ENCODE measurements at regions not wholly inside any gene's neighbourhood (a gene's known extent, or its start where the extent isn't known, plus 50 kb on each side); places are given as distances from the start of the nearest gene placed in this dataset.

DNA sequence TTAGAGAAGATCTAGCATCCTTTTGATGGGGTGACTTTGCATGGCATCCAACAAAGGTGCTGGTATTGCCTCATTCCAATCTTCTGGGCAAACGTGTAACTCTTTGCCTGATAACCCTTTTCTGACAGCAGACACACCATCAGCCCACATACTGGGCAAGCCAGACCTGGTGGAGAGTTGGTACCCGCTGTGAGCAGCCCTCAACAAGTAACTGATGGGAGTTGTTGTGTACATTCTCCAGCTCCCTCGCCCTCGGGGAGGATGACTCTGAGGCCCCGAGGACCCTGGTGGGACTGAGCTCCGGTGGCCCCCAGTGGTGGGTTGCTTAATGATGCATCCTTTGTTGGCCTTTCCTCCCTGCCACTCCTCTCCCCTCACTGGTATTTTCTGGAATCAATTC lies 102.4 kb upstream of the SLC6A11 start:
- intact Hi-C loops (cut with micrococcal nuclease; ENCODE audit: unreplicated experiment) (no loop called here), in situ Hi-C loops (cut with HindIII; ENCODE audit: low pct_unique_long_range_greater_than_20kb, low sequenced_read_pairs) (no loop called here)
- peaks cover 6% of the 10 kb centered on the region for H3K27me3 ChIP-seq (ENCODE audit: control insufficient read depth, insufficient read depth, low read length)
- no TSS peak for BruUV-seq (replicated peaks)
- no peak for ATAC-seq
- H3K4me3 ChIP-seq (ENCODE audit: low read depth in 2 of 2, low read length in 2 of 2) = no peak overlapping the region
- H3K4me1 ChIP-seq (ENCODE audit: control insufficient read depth, insufficient read depth, low read length) = no peaks in the 10 kb centered on the region
- TF ChIP-seq, protein P1, sequence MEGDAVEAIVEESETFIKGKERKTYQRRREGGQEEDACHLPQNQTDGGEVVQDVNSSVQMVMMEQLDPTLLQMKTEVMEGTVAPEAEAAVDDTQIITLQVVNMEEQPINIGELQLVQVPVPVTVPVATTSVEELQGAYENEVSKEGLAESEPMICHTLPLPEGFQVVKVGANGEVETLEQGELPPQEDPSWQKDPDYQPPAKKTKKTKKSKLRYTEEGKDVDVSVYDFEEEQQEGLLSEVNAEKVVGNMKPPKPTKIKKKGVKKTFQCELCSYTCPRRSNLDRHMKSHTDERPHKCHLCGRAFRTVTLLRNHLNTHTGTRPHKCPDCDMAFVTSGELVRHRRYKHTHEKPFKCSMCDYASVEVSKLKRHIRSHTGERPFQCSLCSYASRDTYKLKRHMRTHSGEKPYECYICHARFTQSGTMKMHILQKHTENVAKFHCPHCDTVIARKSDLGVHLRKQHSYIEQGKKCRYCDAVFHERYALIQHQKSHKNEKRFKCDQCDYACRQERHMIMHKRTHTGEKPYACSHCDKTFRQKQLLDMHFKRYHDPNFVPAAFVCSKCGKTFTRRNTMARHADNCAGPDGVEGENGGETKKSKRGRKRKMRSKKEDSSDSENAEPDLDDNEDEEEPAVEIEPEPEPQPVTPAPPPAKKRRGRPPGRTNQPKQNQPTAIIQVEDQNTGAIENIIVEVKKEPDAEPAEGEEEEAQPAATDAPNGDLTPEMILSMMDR (IDR thresholded peaks at IDR 0.05) = no peak
- TF ChIP-seq TCF7L2 (IDR thresholded peaks at IDR 0.05; ENCODE audit: low read depth, low read length) (no peak), POLR2AphosphoS5 (IDR thresholded peaks at IDR 0.05; ENCODE audit: low read depth, low read length) (no peak), SIN3A (IDR thresholded peaks at IDR 0.05; ENCODE audit: borderline replicate concordance, insufficient read depth, low read depth, low read length) (no peak)
- TF ChIP-seq, protein P2, sequence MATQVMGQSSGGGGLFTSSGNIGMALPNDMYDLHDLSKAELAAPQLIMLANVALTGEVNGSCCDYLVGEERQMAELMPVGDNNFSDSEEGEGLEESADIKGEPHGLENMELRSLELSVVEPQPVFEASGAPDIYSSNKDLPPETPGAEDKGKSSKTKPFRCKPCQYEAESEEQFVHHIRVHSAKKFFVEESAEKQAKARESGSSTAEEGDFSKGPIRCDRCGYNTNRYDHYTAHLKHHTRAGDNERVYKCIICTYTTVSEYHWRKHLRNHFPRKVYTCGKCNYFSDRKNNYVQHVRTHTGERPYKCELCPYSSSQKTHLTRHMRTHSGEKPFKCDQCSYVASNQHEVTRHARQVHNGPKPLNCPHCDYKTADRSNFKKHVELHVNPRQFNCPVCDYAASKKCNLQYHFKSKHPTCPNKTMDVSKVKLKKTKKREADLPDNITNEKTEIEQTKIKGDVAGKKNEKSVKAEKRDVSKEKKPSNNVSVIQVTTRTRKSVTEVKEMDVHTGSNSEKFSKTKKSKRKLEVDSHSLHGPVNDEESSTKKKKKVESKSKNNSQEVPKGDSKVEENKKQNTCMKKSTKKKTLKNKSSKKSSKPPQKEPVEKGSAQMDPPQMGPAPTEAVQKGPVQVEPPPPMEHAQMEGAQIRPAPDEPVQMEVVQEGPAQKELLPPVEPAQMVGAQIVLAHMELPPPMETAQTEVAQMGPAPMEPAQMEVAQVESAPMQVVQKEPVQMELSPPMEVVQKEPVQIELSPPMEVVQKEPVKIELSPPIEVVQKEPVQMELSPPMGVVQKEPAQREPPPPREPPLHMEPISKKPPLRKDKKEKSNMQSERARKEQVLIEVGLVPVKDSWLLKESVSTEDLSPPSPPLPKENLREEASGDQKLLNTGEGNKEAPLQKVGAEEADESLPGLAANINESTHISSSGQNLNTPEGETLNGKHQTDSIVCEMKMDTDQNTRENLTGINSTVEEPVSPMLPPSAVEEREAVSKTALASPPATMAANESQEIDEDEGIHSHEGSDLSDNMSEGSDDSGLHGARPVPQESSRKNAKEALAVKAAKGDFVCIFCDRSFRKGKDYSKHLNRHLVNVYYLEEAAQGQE (IDR thresholded peaks at IDR 0.05; ENCODE audit: insufficient read depth in 1 of 2, low read depth in 2 of 2, low read length in 1 of 2) = no peak
- POLR2A ChIA-PET = no interaction called here
- H3K27ac ChIP-seq (ENCODE audit: low read length) = no peak overlapping the region
- H3K9me3 ChIP-seq (ENCODE audit: control insufficient read depth, insufficient read depth, low read depth, low read length) = no peaks in the 10 kb centered on the region; the same call in 1 of the 2 replicates
- CTCF ChIA-PET = no interaction called here
- no peak for DNase-seq (ENCODE audit: low read depth, low spot score)
- H3K36me3 ChIP-seq (ENCODE audit: control insufficient read depth, insufficient read depth, low read length) = no peaks in the 10 kb centered on the region

DNA sequence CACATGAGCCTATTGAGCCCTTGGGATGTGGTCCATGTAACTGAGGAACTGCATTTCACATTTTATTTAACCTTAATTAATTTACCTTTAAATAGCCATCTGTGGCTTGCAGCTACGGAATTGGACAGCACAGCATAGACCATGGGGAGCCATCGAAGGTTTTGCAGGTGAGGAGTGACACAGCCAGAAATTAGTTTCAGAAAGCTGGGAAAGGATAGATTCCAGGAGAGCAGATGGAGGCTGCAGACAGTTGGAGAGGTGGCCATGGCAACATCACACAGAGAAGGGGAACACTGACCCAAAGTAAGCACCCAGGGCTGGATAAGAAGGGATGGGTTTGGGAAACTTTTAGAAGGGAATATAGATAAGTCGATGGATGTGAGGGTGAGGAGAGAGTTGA lies 100.1 kb upstream of the SLC6A11 start:
- TF ChIP-seq, protein P2 (IDR thresholded peaks at IDR 0.05; ENCODE audit: insufficient read depth in 1 of 2, low read depth in 2 of 2, low read length in 1 of 2) = no peak
- TF ChIP-seq SIN3A (IDR thresholded peaks at IDR 0.05; ENCODE audit: borderline replicate concordance, insufficient read depth, low read depth, low read length) (no peak), POLR2AphosphoS5 (IDR thresholded peaks at IDR 0.05; ENCODE audit: low read depth, low read length) (no peak), TCF7L2 (IDR thresholded peaks at IDR 0.05; ENCODE audit: low read depth, low read length) (no peak)
- TF ChIP-seq, protein P1 (IDR thresholded peaks at IDR 0.05) = no peak
- in situ Hi-C loops (cut with HindIII; ENCODE audit: low pct_unique_long_range_greater_than_20kb, low sequenced_read_pairs) = no loop called here
- peaks cover 6% of the 10 kb centered on the region for H3K27me3 ChIP-seq (ENCODE audit: control insufficient read depth, insufficient read depth, low read length)
- no peaks in the 10 kb centered on the region for H3K4me1 ChIP-seq (ENCODE audit: control insufficient read depth, insufficient read depth, low read length)
- no peak overlapping the region for H3K4me3 ChIP-seq (ENCODE audit: low read depth in 2 of 2, low read length in 2 of 2)
- intact Hi-C loops (cut with micrococcal nuclease; ENCODE audit: unreplicated experiment) = no loop called here
- no TSS peak for BruUV-seq (replicated peaks)
- no peak for DNase-seq (ENCODE audit: low read depth, low spot score)
- H3K36me3 ChIP-seq (ENCODE audit: control insufficient read depth, insufficient read depth, low read length) = no peaks in the 10 kb centered on the region
- no peaks in the 10 kb centered on the region; the same call in 1 of the 2 replicates for H3K9me3 ChIP-seq (ENCODE audit: control insufficient read depth, insufficient read depth, low read depth, low read length)
- ATAC-seq = no peak
- POLR2A ChIA-PET = no interaction called here
- H3K27ac ChIP-seq (ENCODE audit: low read length) = no peak overlapping the region
- CTCF ChIA-PET = no interaction called here
